Kidney epithelial cell (primary cell): ENCODE measurements at regions not wholly inside any gene's neighbourhood (a gene's known extent, or its start where the extent isn't known, plus 50 kb on each side); places are given as distances from the start of the nearest gene placed in this dataset.

Experiments used
- DNase-seq: peaks from one replicate; pipeline ENCODE4 v3.0.0-alpha.2; 2010; ENCODE audit warnings: low read depth
- H3K27me3 ChIP-seq: 2 replicates; pipeline ENCODE4 v1.6.0; 2011; ENCODE audit warnings: low read length; ENCODE audit not compliant: control insufficient read depth, insufficient read depth
- H3K36me3 ChIP-seq: 2 replicates; pipeline ENCODE4 v1.5.1; 2011; ENCODE audit warnings: low read length; ENCODE audit not compliant: control insufficient read depth, insufficient read depth
- H3K4me3 ChIP-seq: 2 replicates; pipeline ENCODE4 v1.5.1; 2011; ENCODE audit warnings: low read depth, mild to moderate bottlenecking, control low read depth, low read length
- CTCF ChIP-seq: IDR thresholded peaks from 2 replicates; pipeline ENCODE4 v1.5.1; 2011; ENCODE audit warnings: mild to moderate bottlenecking, moderate library complexity, low read length, control low read depth, inconsistent platforms; ENCODE audit not compliant: insufficient read depth, poor library complexity, severe bottlenecking

- DNase-seq: no peak
- no peaks in the 10 kb centered on the region for H3K36me3 ChIP-seq
- TF ChIP-seq CTCF: no peak
- H3K27me3 ChIP-seq: no peaks in the 10 kb centered on the region
- no peak overlapping the region for H3K4me3 ChIP-seq
Measured at GRCh38 chr2:150165988-150166312, 321.5 kb downstream of the RND3 start.

DNA sequence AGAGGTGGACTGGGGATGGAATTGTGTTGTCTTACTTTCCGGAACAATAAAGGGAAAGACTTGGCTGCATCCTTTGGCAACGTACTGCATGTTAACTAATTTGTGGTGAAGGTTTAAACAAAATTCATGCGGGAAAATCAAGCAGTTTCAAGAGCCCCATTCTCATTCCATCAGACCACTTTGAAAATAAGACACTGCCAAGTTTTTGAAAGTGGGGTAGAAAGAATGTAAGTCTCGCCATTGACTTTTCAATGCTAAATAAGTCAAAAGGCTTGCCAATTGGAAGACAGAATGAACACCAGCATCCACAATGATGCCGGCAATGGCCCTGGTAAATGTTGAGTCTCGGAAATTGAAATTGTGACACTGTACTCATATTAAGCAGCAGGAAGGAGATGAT, 322.0 kb downstream of the RND3 start:
- no peak overlapping the region for H3K4me3 ChIP-seq
- no peak for DNase-seq
- no peaks in the 10 kb centered on the region for H3K36me3 ChIP-seq
- H3K27me3 ChIP-seq: no peaks in the 10 kb centered on the region
- no peak for TF ChIP-seq CTCF

- no peaks in the 10 kb centered on the region for H3K36me3 ChIP-seq
- no peak for DNase-seq
- no peak for TF ChIP-seq CTCF
- H3K27me3 ChIP-seq: no peaks in the 10 kb centered on the region
- H3K4me3 ChIP-seq: no peak overlapping the region
Measured at GRCh38 chr2:150162241-150162942, 325.1 kb downstream of the RND3 start.

DNA sequence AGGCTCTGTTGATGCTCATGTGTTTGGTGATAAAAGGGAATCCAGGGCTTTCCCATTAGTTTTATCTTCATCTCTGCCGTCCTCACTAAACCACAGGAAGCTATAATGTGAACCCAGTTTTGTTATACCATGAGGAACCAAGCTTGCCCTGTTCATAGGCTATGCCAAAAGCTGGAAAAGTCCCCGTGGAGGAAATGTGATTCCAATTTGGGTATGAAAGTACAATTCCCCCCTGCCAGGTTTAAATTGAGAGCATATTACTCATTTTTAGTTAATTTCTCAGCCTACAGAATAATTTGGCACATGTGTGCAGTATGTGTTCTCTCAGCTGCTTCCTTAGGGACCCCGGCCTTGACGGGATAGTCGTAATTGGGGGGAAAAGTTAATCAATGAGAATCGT, 327.4 kb downstream of the RND3 start:
- DNase-seq: no peak
- TF ChIP-seq CTCF: no peak
- H3K4me3 ChIP-seq: no peak overlapping the region

GRCh38 chr2:150159300-150159699, 328.2 kb downstream of the RND3 start:
- H3K4me3 ChIP-seq: no peak overlapping the region
- no peak for TF ChIP-seq CTCF

More for the DNA sequence above, 327.4 kb downstream of the RND3 start:
- no peaks in the 10 kb centered on the region for H3K36me3 ChIP-seq
- H3K27me3 ChIP-seq: no peaks in the 10 kb centered on the region

DNA sequence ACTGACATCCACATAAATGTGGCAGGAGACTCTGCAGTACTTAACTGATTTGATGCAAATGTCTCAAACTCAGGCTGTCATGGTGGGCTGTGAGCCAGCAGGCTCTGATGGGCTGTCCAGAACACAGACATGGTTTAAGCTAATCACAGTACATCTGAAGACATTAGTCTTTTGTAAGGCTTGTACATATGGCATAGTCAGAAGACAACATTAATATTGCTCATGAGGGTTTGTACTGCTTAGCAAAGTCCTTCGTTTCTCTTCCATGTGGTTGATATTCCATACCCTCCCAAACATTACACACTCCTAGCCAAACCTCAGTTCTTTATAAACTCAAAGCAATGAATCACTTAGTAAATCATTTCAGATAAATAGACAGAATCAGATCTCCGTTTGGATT, 330.6 kb downstream of the RND3 start:
- Histone ChIP-seq H3K36me3 (no peaks in the 10 kb centered on the region), H3K4me3 (no peak overlapping the region), H3K27me3 (no peaks in the 10 kb centered on the region)
- DNase-seq: no peak
- no peak for TF ChIP-seq CTCF

More at GRCh38 chr2:150159300-150159699, 328.2 kb downstream of the RND3 start:
- DNase-seq: no peak
- no peaks in the 10 kb centered on the region for H3K27me3 ChIP-seq
- no peaks in the 10 kb centered on the region for H3K36me3 ChIP-seq
